A673 (cell line): ENCODE measurements at regions not wholly inside any gene's neighbourhood (a gene's known extent, or its start where the extent isn't known, plus 50 kb on each side); places are given as distances from the start of the nearest gene placed in this dataset.

ENCODE experiments used
- EZH2 ChIP-seq: fragments of 200-600 bp; sonication (generic); IDR thresholded peaks from 2 replicates; pipeline ENCODE4 v1.6.1; 2017; ENCODE audit warnings: borderline replicate concordance, low read depth, mild to moderate bottlenecking, mixed read lengths, antibody characterized with exemption, low read length; ENCODE audit not compliant: poor library complexity, severe bottlenecking
- TF ChIP-seq, protein P1 (sequence below): fragments of 300-800, 200-600 bp; sonication (generic); conservative IDR thresholded peaks from 2 replicates; pipeline ENCODE4 v1.5.1; 2017; ENCODE audit warnings: low read depth, mild to moderate bottlenecking, antibody characterized with exemption, low read length, moderate library complexity, mixed read lengths

DNA sequence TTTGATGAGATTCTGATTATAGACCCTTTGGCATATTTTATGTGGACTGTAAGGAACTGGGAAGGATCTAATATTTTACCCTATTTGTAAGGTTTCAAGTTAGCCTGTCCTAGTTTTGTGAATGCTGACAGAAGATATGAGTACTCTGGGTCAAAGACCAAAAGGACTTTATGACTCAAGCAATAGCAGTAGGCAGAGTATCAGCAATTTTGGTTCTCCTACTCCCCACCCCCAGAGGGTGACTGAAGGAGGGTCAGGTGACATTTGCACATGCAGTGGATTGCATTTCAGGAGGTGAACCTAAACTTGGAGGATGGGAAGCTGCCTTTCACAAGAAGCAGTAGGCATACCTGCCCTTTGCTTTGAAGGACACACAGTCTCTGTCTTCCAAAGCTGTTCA lies 84.0 kb upstream of the KLF6 start:
- TF ChIP-seq, protein P1, sequence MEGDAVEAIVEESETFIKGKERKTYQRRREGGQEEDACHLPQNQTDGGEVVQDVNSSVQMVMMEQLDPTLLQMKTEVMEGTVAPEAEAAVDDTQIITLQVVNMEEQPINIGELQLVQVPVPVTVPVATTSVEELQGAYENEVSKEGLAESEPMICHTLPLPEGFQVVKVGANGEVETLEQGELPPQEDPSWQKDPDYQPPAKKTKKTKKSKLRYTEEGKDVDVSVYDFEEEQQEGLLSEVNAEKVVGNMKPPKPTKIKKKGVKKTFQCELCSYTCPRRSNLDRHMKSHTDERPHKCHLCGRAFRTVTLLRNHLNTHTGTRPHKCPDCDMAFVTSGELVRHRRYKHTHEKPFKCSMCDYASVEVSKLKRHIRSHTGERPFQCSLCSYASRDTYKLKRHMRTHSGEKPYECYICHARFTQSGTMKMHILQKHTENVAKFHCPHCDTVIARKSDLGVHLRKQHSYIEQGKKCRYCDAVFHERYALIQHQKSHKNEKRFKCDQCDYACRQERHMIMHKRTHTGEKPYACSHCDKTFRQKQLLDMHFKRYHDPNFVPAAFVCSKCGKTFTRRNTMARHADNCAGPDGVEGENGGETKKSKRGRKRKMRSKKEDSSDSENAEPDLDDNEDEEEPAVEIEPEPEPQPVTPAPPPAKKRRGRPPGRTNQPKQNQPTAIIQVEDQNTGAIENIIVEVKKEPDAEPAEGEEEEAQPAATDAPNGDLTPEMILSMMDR = no peak
- no peak for TF ChIP-seq EZH2
